Upper lobe of right lung (tissue), 1 donor: ENCODE measurements at regions not wholly inside any gene's neighbourhood (a gene's known extent, or its start where the extent isn't known, plus 50 kb on each side); places are given as distances from the start of the nearest gene placed in this dataset.

Experiments
- ATAC-seq: fragments of 200-7000 bp; cut with Tn5 transposase; one replicate; pipeline ENCODE4 v1.9.1; 2020; ENCODE audit warnings: mild to moderate bottlenecking, moderate library complexity
- DNase-seq: peaks from one replicate; pipeline ENCODE4 v3.0.0-alpha.2; 2020
- H3K27ac ChIP-seq: fragments of 200-600 bp; one replicate; pipeline ENCODE4 v1.8.0; 2022
- H3K27me3 ChIP-seq: fragments of 200-600 bp; one replicate; pipeline ENCODE4 v1.8.0; 2022; ENCODE audit warnings: mild to moderate bottlenecking
- H3K36me3 ChIP-seq: fragments of 200-600 bp; one replicate; pipeline ENCODE4 v1.8.0; 2022
- H3K4me1 ChIP-seq: fragments of 200-600 bp; one replicate; pipeline ENCODE4 v1.8.0; 2022
- H3K4me3 ChIP-seq: fragments of 200-600 bp; one replicate; pipeline ENCODE4 v1.8.0; 2022; ENCODE audit warnings: mild to moderate bottlenecking
- H3K9me3 ChIP-seq: fragments of 200-600 bp; one replicate; pipeline ENCODE4 v1.8.0; 2022
- CTCF ChIP-seq: fragments of 200-600 bp; IDR thresholded peaks from one replicate; pipeline ENCODE4 v1.8.0; 2022; ENCODE audit warnings: antibody characterized with exemption
- intact Hi-C: fragments of 100-400 bp; cut with DNase I; formaldehyde crosslinking; loops from one replicate; pipeline ENCODE4 v1.11.0; 2022
- donor health status: DM: no; HTN: yes; CAD: no; lungs with severe emphysema.

- TF ChIP-seq CTCF, result no peak
- no peaks in the 10 kb centered on the region for H3K4me1 ChIP-seq
- H3K36me3 ChIP-seq, result no peaks in the 10 kb centered on the region
- DNase-seq (no peak), ATAC-seq (no peak)
- no peaks in the 10 kb centered on the region for H3K27me3 ChIP-seq
- no peak overlapping the region for H3K4me3 ChIP-seq
- intact Hi-C loops, result no loop called here
- H3K9me3 ChIP-seq, result no peaks in the 10 kb centered on the region
- H3K27ac ChIP-seq, result no peak overlapping the region
Observed at GRCh38 chr3:181178991-181179390, 189.5 kb upstream of the DNAJC19 start.

- Histone ChIP-seq H3K9me3 (no peaks in the 10 kb centered on the region), H3K27ac (no peak overlapping the region), H3K27me3 (no peaks in the 10 kb centered on the region), H3K4me3 (no peak overlapping the region), H3K4me1 (no peaks in the 10 kb centered on the region), H3K36me3 (no peaks in the 10 kb centered on the region)
- TF ChIP-seq CTCF, result peak; percentile 58
- ATAC-seq (no peak), DNase-seq (no peak)
- intact Hi-C loops, result no loop called here
Observed at GRCh38 chr3:181176601-181177000, 187.1 kb upstream of the DNAJC19 start.

- intact Hi-C loops, result no loop called here
- Histone ChIP-seq H3K4me3 (no peak overlapping the region), H3K27ac (no peak overlapping the region), H3K36me3 (no peaks in the 10 kb centered on the region), H3K9me3 (no peaks in the 10 kb centered on the region), H3K4me1 (no peaks in the 10 kb centered on the region), H3K27me3 (no peaks in the 10 kb centered on the region)
- ATAC-seq (no peak), DNase-seq (no peak)
- no peak for TF ChIP-seq CTCF
Observed at GRCh38 chr3:181174676-181175233, 185.2 kb upstream of the DNAJC19 start.

- ATAC-seq (no peak), DNase-seq (no peak)
- H3K27ac ChIP-seq, result no peak overlapping the region
- no peaks in the 10 kb centered on the region for H3K9me3 ChIP-seq
- intact Hi-C loops, result no loop called here
- no peaks in the 10 kb centered on the region for H3K36me3 ChIP-seq
- H3K27me3 ChIP-seq, result no peaks in the 10 kb centered on the region
- no peak overlapping the region for H3K4me3 ChIP-seq
- no peaks in the 10 kb centered on the region for H3K4me1 ChIP-seq
- no peak for TF ChIP-seq CTCF
Observed at GRCh38 chr3:181174022-181174421, 184.5 kb upstream of the DNAJC19 start.

DNA sequence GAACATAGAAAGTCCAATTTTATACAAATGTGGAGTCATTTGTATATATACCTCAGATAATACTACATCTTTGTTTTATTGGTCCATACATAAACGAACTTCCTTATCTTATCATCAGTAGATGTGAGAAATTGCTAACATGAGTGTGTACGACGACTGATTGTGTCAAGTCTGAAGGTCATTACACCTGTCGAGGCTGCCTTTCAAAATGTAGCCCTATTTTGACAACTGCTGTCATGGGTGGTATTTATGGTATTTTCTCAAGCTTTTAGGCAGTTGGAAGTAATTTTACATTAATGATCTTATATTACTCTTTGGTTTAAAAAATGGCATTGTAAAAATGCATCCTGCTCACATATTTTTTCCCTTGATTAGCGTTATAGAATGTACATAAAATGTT lies 183.7 kb upstream of the DNAJC19 start:
- Histone ChIP-seq H3K4me1 (no peaks in the 10 kb centered on the region), H3K27me3 (no peaks in the 10 kb centered on the region), H3K4me3 (no peak overlapping the region), H3K27ac (no peak overlapping the region), H3K9me3 (no peaks in the 10 kb centered on the region), H3K36me3 (no peaks in the 10 kb centered on the region)
- no peak for DNase-seq
- intact Hi-C loops, result no loop called here
- no peak for ATAC-seq
- no peak for TF ChIP-seq CTCF

GRCh38 chr3:181134873-181135272 lies 145.3 kb upstream of the DNAJC19 start:
- no peaks in the 10 kb centered on the region for H3K9me3 ChIP-seq
- no peak overlapping the region for H3K27ac ChIP-seq
- no peak for ATAC-seq
- no peak for DNase-seq
- intact Hi-C loops, result no loop called here
- H3K36me3 ChIP-seq, result no peaks in the 10 kb centered on the region
- no peak for TF ChIP-seq CTCF
- no peaks in the 10 kb centered on the region for H3K4me1 ChIP-seq
- H3K4me3 ChIP-seq, result no peak overlapping the region
- no peaks in the 10 kb centered on the region for H3K27me3 ChIP-seq
